Peyer's patch (tissue), 4 donors: ENCODE measurements at regions not wholly inside any gene's neighbourhood (a gene's known extent, or its start where the extent isn't known, plus 50 kb on each side); places are given as distances from the start of the nearest gene placed in this dataset.

Experiments used
- DNase-seq, 3 donors: peaks; one replicate each; pipeline ENCODE4 v3.0.0-alpha.2; 2017 to 2019
- H3K27ac ChIP-seq, 4 donors: fragments of 200-600 bp; sonication (generic); one replicate each; pipeline ENCODE4 v1.5.1; 2016 to 2019
- H3K27me3 ChIP-seq, 2 donors: fragments of 200-600 bp; sonication (generic); one replicate each; pipeline ENCODE4 v1.5.1; 2019
- H3K36me3 ChIP-seq, 3 donors: fragments of 200-600 bp; sonication (generic); one replicate each; pipeline ENCODE4 v1.5.1; 2016 to 2019
- H3K4me1 ChIP-seq, 4 donors: fragments of 200-600 bp; sonication (generic); one replicate each; pipeline ENCODE4 v1.5.1; 2016 to 2019
- H3K4me3 ChIP-seq, 4 donors: fragments of 200-600 bp; sonication (generic); 1 replicate in 3 of 4; 2 replicates in 1 of 4; pipeline ENCODE4 v1.5.1; 2016 to 2019; ENCODE audit warnings: mild to moderate bottlenecking in 1 of 4
- H3K9me3 ChIP-seq, 4 donors: fragments of 200-600 bp; sonication (generic); one replicate each; pipeline ENCODE4 v1.5.1; 2016 to 2019; ENCODE audit warnings: mild to moderate bottlenecking in 1 of 4
- POLR2A ChIP-seq, 2 donors: fragments of 450-650 bp; IDR thresholded peaks; one replicate each; pipeline ENCODE4 v1.5.1; 2017; ENCODE audit warnings: antibody characterized with exemption in 2 of 2, mild to moderate bottlenecking in 2 of 2, moderate library complexity in 2 of 2
- TF ChIP-seq, protein P1 (sequence below), 6 experiments: fragments of 450-650 bp in 4 of 6; fragments of 200-600 bp in 2 of 6; sonication (generic) in 1 of 6; IDR thresholded peaks; one replicate each; pipeline ENCODE4 v1.5.1; 2017 to 2019; ENCODE audit warnings: antibody characterized with exemption in 6 of 6, mild to moderate bottlenecking in 3 of 6, moderate library complexity in 1 of 6

DNA sequence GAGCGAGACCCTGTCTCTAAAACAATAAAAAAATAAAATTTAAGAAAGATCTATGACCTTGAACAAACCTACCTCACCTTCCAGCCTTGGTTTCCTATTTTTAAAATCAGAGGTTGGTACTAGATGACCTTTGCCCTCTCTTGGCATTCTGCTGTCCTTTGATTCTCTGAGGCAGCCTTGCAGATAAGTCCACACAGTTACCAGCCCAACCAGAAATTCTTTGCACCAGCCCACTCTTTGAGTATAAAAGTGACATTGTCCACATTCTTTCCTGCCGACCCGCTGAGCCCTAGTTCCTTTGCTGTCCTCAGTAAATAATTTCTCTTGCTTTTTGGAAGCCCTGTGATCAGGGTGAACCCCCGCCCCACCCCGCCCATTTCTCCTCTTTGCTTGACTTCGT is 150.4 kb downstream of the PHETA1 start:
- no peak for DNase-seq
- H3K27me3 ChIP-seq: no peaks in the 10 kb centered on the region
- H3K27ac ChIP-seq: no peak overlapping the region
- H3K4me1 ChIP-seq: no peaks in the 10 kb centered on the region
- H3K36me3 ChIP-seq: no peaks in the 10 kb centered on the region
- TF ChIP-seq, protein P1, sequence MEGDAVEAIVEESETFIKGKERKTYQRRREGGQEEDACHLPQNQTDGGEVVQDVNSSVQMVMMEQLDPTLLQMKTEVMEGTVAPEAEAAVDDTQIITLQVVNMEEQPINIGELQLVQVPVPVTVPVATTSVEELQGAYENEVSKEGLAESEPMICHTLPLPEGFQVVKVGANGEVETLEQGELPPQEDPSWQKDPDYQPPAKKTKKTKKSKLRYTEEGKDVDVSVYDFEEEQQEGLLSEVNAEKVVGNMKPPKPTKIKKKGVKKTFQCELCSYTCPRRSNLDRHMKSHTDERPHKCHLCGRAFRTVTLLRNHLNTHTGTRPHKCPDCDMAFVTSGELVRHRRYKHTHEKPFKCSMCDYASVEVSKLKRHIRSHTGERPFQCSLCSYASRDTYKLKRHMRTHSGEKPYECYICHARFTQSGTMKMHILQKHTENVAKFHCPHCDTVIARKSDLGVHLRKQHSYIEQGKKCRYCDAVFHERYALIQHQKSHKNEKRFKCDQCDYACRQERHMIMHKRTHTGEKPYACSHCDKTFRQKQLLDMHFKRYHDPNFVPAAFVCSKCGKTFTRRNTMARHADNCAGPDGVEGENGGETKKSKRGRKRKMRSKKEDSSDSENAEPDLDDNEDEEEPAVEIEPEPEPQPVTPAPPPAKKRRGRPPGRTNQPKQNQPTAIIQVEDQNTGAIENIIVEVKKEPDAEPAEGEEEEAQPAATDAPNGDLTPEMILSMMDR (IDR thresholded peaks at IDR 0.05): no peak
- TF ChIP-seq POLR2A (IDR thresholded peaks at IDR 0.05): no peak
- no peaks in the 10 kb centered on the region for H3K9me3 ChIP-seq
- H3K4me3 ChIP-seq: no peak overlapping the region

DNA sequence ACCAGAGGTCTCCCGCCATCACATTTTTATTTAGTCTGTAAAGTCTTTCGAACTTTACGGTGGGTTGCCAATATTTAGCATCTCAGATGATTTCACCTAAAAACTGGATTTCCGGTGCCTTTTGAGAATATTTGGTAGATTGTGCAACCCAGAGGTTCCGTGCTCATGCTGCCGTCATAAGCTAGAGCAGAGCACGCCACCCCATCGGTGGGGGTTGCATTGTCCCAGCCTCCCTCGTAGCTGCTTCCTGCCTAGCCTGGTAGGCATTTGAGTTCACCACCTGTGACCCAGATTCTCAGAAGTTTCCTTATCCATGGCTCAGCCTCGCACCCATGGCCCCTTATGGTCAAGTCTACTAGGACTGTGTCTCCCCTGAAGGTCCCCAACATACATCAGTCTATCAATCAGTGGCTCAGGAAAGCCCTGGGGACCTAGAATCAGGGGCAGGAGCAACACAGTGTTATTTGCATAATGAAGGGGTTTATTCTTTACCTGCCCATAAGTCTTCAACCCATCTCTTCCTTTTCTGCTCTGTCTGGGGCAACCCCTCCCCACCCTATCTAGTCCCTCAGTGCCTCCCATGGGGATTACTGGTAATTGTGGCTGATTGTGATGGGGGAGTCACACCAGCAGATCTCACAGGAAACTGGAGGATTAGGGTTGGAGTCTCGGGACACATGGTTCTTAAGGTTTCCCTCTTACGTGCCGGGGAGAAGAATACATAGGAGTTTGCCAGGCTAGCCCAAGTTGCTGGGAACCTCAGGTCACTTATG is 152.3 kb downstream of the PHETA1 start:
- no peak for DNase-seq
- TF ChIP-seq POLR2A (IDR thresholded peaks at IDR 0.05): no peak
- Histone ChIP-seq H3K4me1 (no peaks in the 10 kb centered on the region), H3K36me3 (no peaks in the 10 kb centered on the region), H3K27me3 (no peaks in the 10 kb centered on the region), H3K4me3 (no peak overlapping the region), H3K27ac (no peak overlapping the region), H3K9me3 (no peaks in the 10 kb centered on the region)

DNA sequence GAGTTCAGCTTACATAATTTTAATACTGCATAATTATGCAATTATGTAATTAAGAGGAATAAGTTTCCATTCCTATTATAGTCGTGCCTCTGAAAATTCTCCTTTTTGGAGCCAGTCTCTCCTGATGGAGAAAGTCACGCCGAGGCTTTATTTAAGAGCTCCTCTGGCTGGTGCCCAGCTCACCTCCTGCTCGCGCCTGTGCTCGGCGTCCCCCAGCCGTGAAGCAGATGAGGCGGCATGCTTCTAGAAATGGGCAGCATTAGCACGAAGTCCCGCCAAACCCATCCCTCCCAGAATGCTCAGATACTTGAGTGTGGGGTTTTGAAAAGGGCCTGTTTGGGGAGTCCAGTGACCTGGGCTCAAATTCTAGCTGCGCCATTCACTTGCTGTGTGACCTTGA is 153.0 kb downstream of the PHETA1 start:
- no peaks in the 10 kb centered on the region for H3K36me3 ChIP-seq
- TF ChIP-seq, protein P1 (IDR thresholded peaks at IDR 0.05): no peak
- TF ChIP-seq POLR2A (IDR thresholded peaks at IDR 0.05): no peak
- no peak for DNase-seq
- no peaks in the 10 kb centered on the region for H3K4me1 ChIP-seq
- no peaks in the 10 kb centered on the region for H3K27me3 ChIP-seq
- no peak overlapping the region for H3K4me3 ChIP-seq
- no peaks in the 10 kb centered on the region for H3K9me3 ChIP-seq
- H3K27ac ChIP-seq: no peak overlapping the region

DNA sequence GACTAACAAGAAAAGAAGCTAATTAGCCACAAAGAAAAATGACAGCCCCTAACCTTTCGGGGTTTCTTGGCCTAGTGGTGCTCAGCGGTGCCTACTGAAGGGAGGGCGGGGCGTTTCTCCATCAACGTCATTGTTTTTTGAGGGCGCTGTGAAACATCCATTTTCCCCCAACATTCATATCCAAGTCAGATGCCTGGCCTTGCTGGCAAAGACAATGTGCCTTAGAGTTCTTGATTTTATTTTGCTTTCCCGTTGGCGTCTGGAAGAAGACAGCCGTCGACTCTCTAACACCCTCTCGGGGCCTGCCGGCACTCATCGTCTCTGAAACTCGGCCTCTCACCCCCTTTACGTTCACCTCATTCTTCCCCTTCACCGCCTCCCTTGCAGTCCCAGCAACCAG is 154.5 kb downstream of the PHETA1 start:
- no peak overlapping the region for H3K4me3 ChIP-seq
- no peak for DNase-seq
- no peak for TF ChIP-seq POLR2A (IDR thresholded peaks at IDR 0.05)
- TF ChIP-seq, protein P1 (IDR thresholded peaks at IDR 0.05): no peak
- no peak overlapping the region for H3K27ac ChIP-seq
- no peaks in the 10 kb centered on the region for H3K27me3 ChIP-seq
- H3K9me3 ChIP-seq: no peaks in the 10 kb centered on the region
- H3K4me1 ChIP-seq: no peaks in the 10 kb centered on the region
- H3K36me3 ChIP-seq: no peaks in the 10 kb centered on the region

DNA sequence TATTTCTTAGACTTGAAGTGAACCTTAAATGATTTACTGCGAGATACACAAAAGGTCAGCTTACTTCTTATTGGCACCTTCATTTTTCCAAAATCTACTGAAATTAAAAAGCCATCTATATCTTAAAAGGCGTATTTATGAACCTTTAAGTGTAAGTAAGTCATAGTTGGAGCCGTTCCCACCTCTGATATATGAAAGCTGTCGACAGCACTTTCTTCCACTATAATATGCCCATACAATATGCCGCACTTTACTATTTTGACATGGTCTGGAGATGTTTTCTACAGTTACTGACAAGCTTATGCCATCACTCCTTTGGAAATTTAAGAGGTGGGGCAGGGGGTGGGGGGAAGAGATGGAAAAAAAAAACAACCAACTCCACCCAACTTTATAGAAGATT is 155.3 kb downstream of the PHETA1 start:
- DNase-seq: no peak
- Histone ChIP-seq H3K27ac (no peak overlapping the region), H3K4me3 (no peak overlapping the region), H3K4me1 (no peaks in the 10 kb centered on the region), H3K36me3 (no peaks in the 10 kb centered on the region), H3K9me3 (no peaks in the 10 kb centered on the region), H3K27me3 (no peaks in the 10 kb centered on the region)
- TF ChIP-seq, protein P1 (IDR thresholded peaks at IDR 0.05): no peak
- TF ChIP-seq POLR2A (IDR thresholded peaks at IDR 0.05): no peak

DNA sequence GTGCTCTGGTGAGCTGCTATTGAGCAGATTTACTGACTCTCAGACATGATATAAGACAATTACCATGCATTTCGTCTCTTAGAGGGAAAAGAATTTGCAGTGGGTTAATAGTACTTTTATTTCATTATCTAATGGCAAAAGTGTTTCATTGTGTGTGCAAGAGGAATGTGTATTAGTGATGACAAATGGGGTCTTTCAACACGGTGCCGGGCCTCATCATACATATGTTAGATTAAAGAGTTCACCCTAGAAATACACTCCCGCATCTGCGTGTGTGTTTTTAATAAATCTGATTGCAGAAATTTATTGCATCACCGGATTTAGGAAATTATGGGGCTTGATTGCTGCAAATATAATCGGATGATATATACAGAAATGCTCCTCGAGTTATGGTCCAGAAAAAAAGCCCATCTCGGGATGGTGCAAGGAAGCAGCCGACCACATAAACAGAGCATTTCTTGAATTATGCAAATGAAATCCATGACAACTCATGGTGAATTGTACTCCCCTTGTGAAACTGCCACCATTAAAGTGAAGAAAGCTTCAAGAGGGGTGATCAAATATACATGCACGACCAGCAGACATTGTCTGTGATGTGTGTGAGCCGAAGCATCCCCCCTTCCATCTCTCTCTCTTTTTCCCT is 156.0 kb downstream of the PHETA1 start:
- H3K4me1 ChIP-seq: no peaks in the 10 kb centered on the region
- DNase-seq: no peak
- H3K27ac ChIP-seq: no peak overlapping the region
- H3K27me3 ChIP-seq: no peaks in the 10 kb centered on the region
- H3K9me3 ChIP-seq: no peaks in the 10 kb centered on the region
- TF ChIP-seq POLR2A (IDR thresholded peaks at IDR 0.05): no peak
- TF ChIP-seq, protein P1 (IDR thresholded peaks at IDR 0.05): no peak
- no peak overlapping the region for H3K4me3 ChIP-seq
- no peaks in the 10 kb centered on the region for H3K36me3 ChIP-seq
